Astrocyte (in vitro differentiated cells and primary cell): ENCODE measurements at regions not wholly inside any gene's neighbourhood (a gene's known extent, or its start where the extent isn't known, plus 50 kb on each side); places are given as distances from the start of the nearest gene placed in this dataset.

Experiments
- DNase-seq: peaks from one replicate; pipeline ENCODE4 v3.0.0-alpha.2; 2010; ENCODE audit warnings: low read depth
- FAIRE-seq: peaks from 2 replicates; lab custom pipeline; 2011; peaks lifted over from hg19 to GRCh38; lab: Jason Lieb, UNC
- H2AFZ ChIP-seq: 2 replicates; pipeline ENCODE4 v1.6.0; 2012; ENCODE audit warnings: low read depth, low read length, inconsistent platforms
- H3K27ac ChIP-seq: 2 replicates; pipeline ENCODE4 v1.5.1; 2011; ENCODE audit warnings: low read depth, low read length, inconsistent platforms
- H3K27me3 ChIP-seq: 2 replicates; pipeline ENCODE4 v1.6.0; 2011; ENCODE audit warnings: low read length, inconsistent platforms; ENCODE audit not compliant: insufficient read depth
- H3K36me3 ChIP-seq: 2 replicates; pipeline ENCODE4 v1.5.1; 2011; ENCODE audit warnings: low read length, inconsistent platforms; ENCODE audit not compliant: insufficient read depth
- H3K4me1 ChIP-seq: 2 replicates; pipeline ENCODE4 v1.5.1; 2011; ENCODE audit warnings: low read length, inconsistent platforms; ENCODE audit not compliant: insufficient read depth
- H3K4me2 ChIP-seq: 2 replicates; pipeline ENCODE4 v1.6.0; 2012; ENCODE audit warnings: low read length, inconsistent platforms
- H3K4me3 ChIP-seq: 2 replicates; pipeline ENCODE4 v1.5.1; 2011; ENCODE audit warnings: low read depth, mild to moderate bottlenecking, low read length, inconsistent platforms; ENCODE audit not compliant: insufficient read depth
- H3K79me2 ChIP-seq: 2 replicates; pipeline ENCODE4 v1.6.0; 2012; ENCODE audit warnings: mild to moderate bottlenecking, low read length, inconsistent platforms; ENCODE audit not compliant: insufficient read depth
- H3K9ac ChIP-seq: 2 replicates; pipeline ENCODE4 v1.6.0; 2012; ENCODE audit warnings: mild to moderate bottlenecking, low read length, inconsistent platforms
- H3K9me3 ChIP-seq: 2 replicates; pipeline ENCODE4 v1.5.1; 2012; ENCODE audit warnings: low read depth, mild to moderate bottlenecking, low read length, inconsistent platforms; ENCODE audit not compliant: insufficient read depth
- H4K20me1 ChIP-seq: 2 replicates; pipeline ENCODE4 v1.6.0; 2012; ENCODE audit warnings: low read length, inconsistent platforms; ENCODE audit not compliant: insufficient read depth
- H3K27ac Mint-ChIP-seq: one replicate; pipeline ENCODE4 v1.8.0; 2021; ENCODE audit warnings: mild to moderate bottlenecking, mixed read lengths; ENCODE audit not compliant: unreplicated experiment
- H3K27me3 Mint-ChIP-seq: one replicate; pipeline ENCODE4 v1.8.0; 2021; ENCODE audit warnings: low read depth, mixed read lengths; ENCODE audit not compliant: unreplicated experiment
- H3K36me3 Mint-ChIP-seq: one replicate; pipeline ENCODE4 v1.8.0; 2021; ENCODE audit warnings: low read depth, mixed read lengths; ENCODE audit not compliant: unreplicated experiment
- H3K4me1 Mint-ChIP-seq: one replicate; pipeline ENCODE4 v1.8.0; 2021; ENCODE audit warnings: low read depth, mixed read lengths; ENCODE audit not compliant: unreplicated experiment
- H3K4me3 Mint-ChIP-seq: one replicate; pipeline ENCODE4 v1.8.0; 2021; ENCODE audit warnings: mild to moderate bottlenecking, moderate library complexity, mixed read lengths; ENCODE audit not compliant: unreplicated experiment
- H3K9me3 Mint-ChIP-seq: one replicate; pipeline ENCODE4 v1.8.0; 2021; ENCODE audit warnings: mild to moderate bottlenecking, mixed read lengths; ENCODE audit not compliant: unreplicated experiment
- CTCF ChIP-seq: IDR thresholded peaks from 2 replicates; pipeline ENCODE4 v1.5.1; 2011; ENCODE audit warnings: low read depth, mild to moderate bottlenecking, inconsistent platforms, low read length, moderate library complexity; ENCODE audit not compliant: insufficient read depth
- EZH2 ChIP-seq: IDR thresholded peaks from 2 replicates; pipeline ENCODE4 v1.6.1; 2012; ENCODE audit warnings: mild to moderate bottlenecking, low read length, inconsistent platforms; ENCODE audit not compliant: insufficient read depth

GRCh38 chr1:115467790-115468189, 129.7 kb upstream of the NGF start:
- TF ChIP-seq EZH2, result no peak
- TF ChIP-seq CTCF, result no peak
- Mint-ChIP-seq H3K4me3 (no peak overlapping the region), H3K36me3 (no peaks in the 10 kb centered on the region), H3K27me3 (no peaks in the 10 kb centered on the region), H3K9me3 (no peaks in the 10 kb centered on the region), H3K27ac (no peak overlapping the region), H3K4me1 (peaks cover 17% of the 10 kb centered on the region)
- Histone ChIP-seq H4K20me1 (no peaks in the 10 kb centered on the region), H3K9ac (no peak overlapping the region), H3K9me3 (no peaks in the 10 kb centered on the region), H2AFZ (no peak overlapping the region), H3K4me2 (no peak overlapping the region), H3K4me1 (peaks cover 10% of the 10 kb centered on the region), H3K36me3 (no peaks in the 10 kb centered on the region), H3K79me2 (no peaks in the 10 kb centered on the region), H3K27ac (no peak overlapping the region), H3K4me3 (no peak overlapping the region), H3K27me3 (no peaks in the 10 kb centered on the region)
- DNase-seq, result no peak
- FAIRE-seq, result no peak

- no peak for TF ChIP-seq CTCF
- TF ChIP-seq EZH2, result no peak
- Histone ChIP-seq H3K27ac (no peak overlapping the region), H3K9me3 (no peaks in the 10 kb centered on the region), H2AFZ (no peak overlapping the region), H3K36me3 (no peaks in the 10 kb centered on the region), H3K4me3 (no peak overlapping the region), H4K20me1 (no peaks in the 10 kb centered on the region), H3K4me2 (no peak overlapping the region), H3K4me1 (peaks cover 10% of the 10 kb centered on the region), H3K27me3 (no peaks in the 10 kb centered on the region), H3K9ac (no peak overlapping the region), H3K79me2 (no peaks in the 10 kb centered on the region)
- H3K27me3 Mint-ChIP-seq, result no peaks in the 10 kb centered on the region
- DNase-seq (no peak), FAIRE-seq (no peak)
- H3K36me3 Mint-ChIP-seq, result no peaks in the 10 kb centered on the region
- no peak overlapping the region for H3K4me3 Mint-ChIP-seq
- no peaks in the 10 kb centered on the region for H3K9me3 Mint-ChIP-seq
- no peak overlapping the region for H3K27ac Mint-ChIP-seq
- peaks cover 17% of the 10 kb centered on the region for H3K4me1 Mint-ChIP-seq
These were observed 129.1 kb upstream of the NGF start for GRCh38 chr1:115467196-115467595.

- peaks cover 10% of the 10 kb centered on the region for H3K4me1 ChIP-seq
- no peak overlapping the region for H3K4me3 ChIP-seq
- H4K20me1 ChIP-seq, result no peaks in the 10 kb centered on the region
- no peak overlapping the region for H3K4me3 Mint-ChIP-seq
- H3K36me3 Mint-ChIP-seq, result no peaks in the 10 kb centered on the region
- H3K9ac ChIP-seq, result no peak overlapping the region
- no peak for FAIRE-seq
- DNase-seq, result no peak
- H3K36me3 ChIP-seq, result no peaks in the 10 kb centered on the region
- H2AFZ ChIP-seq, result no peak overlapping the region
- no peaks in the 10 kb centered on the region for H3K27me3 ChIP-seq
- no peaks in the 10 kb centered on the region for H3K9me3 Mint-ChIP-seq
- no peaks in the 10 kb centered on the region for H3K79me2 ChIP-seq
- TF ChIP-seq CTCF (no peak), EZH2 (no peak)
- peaks cover 17% of the 10 kb centered on the region for H3K4me1 Mint-ChIP-seq
- H3K4me2 ChIP-seq, result no peak overlapping the region
- no peaks in the 10 kb centered on the region for H3K27me3 Mint-ChIP-seq
- no peak overlapping the region for H3K27ac ChIP-seq
- H3K27ac Mint-ChIP-seq, result no peak overlapping the region
- no peaks in the 10 kb centered on the region for H3K9me3 ChIP-seq
These were observed 128.4 kb upstream of the NGF start for GRCh38 chr1:115466433-115466832.
